Parathyroid adenoma (tissue), 2 donors: ENCODE measurements at regions not wholly inside any gene's neighbourhood (a gene's known extent, or its start where the extent isn't known, plus 50 kb on each side); places are given as distances from the start of the nearest gene placed in this dataset.

ENCODE experiments used
- H2AFZ ChIP-seq: fragments of 300-600 bp; sonication (generic); one replicate; pipeline ENCODE4 v1.7.0; 2017; ENCODE audit warnings: antibody characterized with exemption, mild to moderate bottlenecking
- H3K27ac ChIP-seq: fragments of 300-600 bp; sonication (generic); one replicate; pipeline ENCODE4 v1.7.0; 2017
- H3K27me3 ChIP-seq: fragments of 300-600 bp; sonication (generic); one replicate; pipeline ENCODE4 v1.7.0; 2017; ENCODE audit warnings: low read length; ENCODE audit not compliant: control insufficient read depth, insufficient read depth
- H3K36me3 ChIP-seq: fragments of 300-600 bp; sonication (generic); one replicate; pipeline ENCODE4 v1.7.0; 2017; ENCODE audit warnings: low read length; ENCODE audit not compliant: control insufficient read depth, insufficient read depth
- H3K4me1 ChIP-seq: fragments of 300-600 bp; sonication (generic); one replicate; pipeline ENCODE4 v1.7.0; 2017; ENCODE audit warnings: control low read depth
- H3K4me2 ChIP-seq: fragments of 300-600 bp; sonication (generic); one replicate; pipeline ENCODE4 v1.7.0; 2017; ENCODE audit warnings: low read length
- H3K4me3 ChIP-seq: fragments of 300-600 bp; sonication (generic); one replicate; pipeline ENCODE4 v1.7.0; 2017; ENCODE audit warnings: low read depth, low read length
- H3K79me2 ChIP-seq: fragments of 300-600 bp; sonication (generic); one replicate; pipeline ENCODE4 v1.7.0; 2017; ENCODE audit warnings: control low read depth
- H3K9ac ChIP-seq: fragments of 300-600 bp; sonication (generic); one replicate; pipeline ENCODE4 v1.7.0; 2017; ENCODE audit warnings: mild to moderate bottlenecking
- H3K9me3 ChIP-seq: fragments of 300-600 bp; sonication (generic); one replicate; pipeline ENCODE4 v1.7.0; 2017; ENCODE audit warnings: low read length; ENCODE audit not compliant: control insufficient read depth
- CTCF ChIP-seq: fragments of 300-600 bp; sonication (generic); IDR thresholded peaks from one replicate; pipeline ENCODE4 v1.7.0; 2017; ENCODE audit warnings: antibody characterized with exemption, mild to moderate bottlenecking
- donor health status: primary hyperparathyroidism.

GRCh38 chr13:97615266-97615665 is 181.3 kb downstream of the RAP2A start:
- Histone ChIP-seq H3K4me1 (no peaks in the 10 kb centered on the region), H3K9ac (no peak overlapping the region), H3K9me3 (no peaks in the 10 kb centered on the region), H3K4me3 (no peak overlapping the region), H3K4me2 (no peak overlapping the region), H3K27me3 (no peaks in the 10 kb centered on the region), H3K36me3 (no peaks in the 10 kb centered on the region), H2AFZ (no peak overlapping the region), H3K79me2 (no peaks in the 10 kb centered on the region), H3K27ac (no peak overlapping the region)
- no peak for TF ChIP-seq CTCF

GRCh38 chr13:97616385-97616784 is 182.4 kb downstream of the RAP2A start:
- Histone ChIP-seq H3K79me2 (no peaks in the 10 kb centered on the region), H3K4me3 (no peak overlapping the region), H3K4me1 (no peaks in the 10 kb centered on the region), H3K9me3 (no peaks in the 10 kb centered on the region), H3K9ac (no peak overlapping the region), H3K36me3 (no peaks in the 10 kb centered on the region), H2AFZ (no peak overlapping the region), H3K27ac (no peak overlapping the region), H3K27me3 (no peaks in the 10 kb centered on the region), H3K4me2 (no peak overlapping the region)
- TF ChIP-seq CTCF: no peak

- H3K36me3 ChIP-seq: no peaks in the 10 kb centered on the region
- H3K27me3 ChIP-seq: no peaks in the 10 kb centered on the region
- H3K79me2 ChIP-seq: no peaks in the 10 kb centered on the region
- no peak overlapping the region for H2AFZ ChIP-seq
- no peaks in the 10 kb centered on the region for H3K4me1 ChIP-seq
- no peak overlapping the region for H3K4me2 ChIP-seq
- no peak overlapping the region for H3K9ac ChIP-seq
- H3K27ac ChIP-seq: no peak overlapping the region
- no peak for TF ChIP-seq CTCF
- H3K9me3 ChIP-seq: no peaks in the 10 kb centered on the region
- H3K4me3 ChIP-seq: no peak overlapping the region
These were observed 187.1 kb downstream of the RAP2A start for GRCh38 chr13:97621025-97621424.

- Histone ChIP-seq H3K9ac (no peak overlapping the region), H2AFZ (no peak overlapping the region), H3K4me1 (no peaks in the 10 kb centered on the region)
These were observed 187.7 kb downstream of the RAP2A start for GRCh38 chr13:97621631-97622030.

More at GRCh38 chr13:97621631-97622030, 187.7 kb downstream of the RAP2A start:
- Histone ChIP-seq H3K4me3 (no peak overlapping the region), H3K79me2 (no peaks in the 10 kb centered on the region), H3K27me3 (no peaks in the 10 kb centered on the region), H3K36me3 (no peaks in the 10 kb centered on the region), H3K27ac (no peak overlapping the region), H3K4me2 (no peak overlapping the region), H3K9me3 (no peaks in the 10 kb centered on the region)
- no peak for TF ChIP-seq CTCF
